ENCODE measurements at regions not wholly inside any gene's neighbourhood (a gene's known extent, or its start where the extent isn't known, plus 50 kb on each side); places are given as distances from the start of the nearest gene placed in this dataset.
"Not testable (repeated sequence)": the region's sequence is repeated elsewhere in the genome, so short reads cannot be mapped to it uniquely, and the experiment has no call there.

DNA sequence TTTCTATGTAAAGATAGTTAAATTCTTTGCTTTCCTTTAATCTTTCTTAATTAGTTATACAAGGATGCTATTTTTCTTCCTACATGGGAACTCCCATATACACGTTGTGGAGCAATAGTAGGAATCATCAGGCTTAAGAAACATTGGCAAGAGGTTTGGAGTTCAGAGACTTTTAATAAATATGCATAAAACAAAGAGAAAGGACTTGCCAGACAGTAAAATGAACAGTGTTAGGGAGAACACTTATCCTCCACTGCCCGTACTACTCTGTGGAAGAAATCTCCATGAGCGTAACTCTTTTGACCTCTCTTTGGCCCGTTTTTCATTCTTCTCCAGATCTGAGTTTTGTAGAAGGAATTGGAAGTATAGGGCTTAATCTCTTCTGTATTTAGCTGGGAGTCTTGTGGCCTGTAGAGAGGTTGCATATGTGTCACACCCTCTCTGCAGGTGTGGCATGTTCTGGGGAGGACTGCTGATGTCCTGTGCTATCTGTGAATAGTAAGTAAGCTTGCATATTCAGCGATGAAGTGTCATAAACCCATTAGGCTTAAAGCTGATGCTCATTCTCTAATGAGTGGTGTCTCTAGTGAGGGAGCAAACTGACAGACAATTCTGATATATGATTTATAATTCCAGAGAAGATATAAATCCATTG, 455.4 kb upstream of the FAR2 start:
- DNase-seq = no peak

GRCh38 chr12:28698553-28698952, 450.5 kb upstream of the FAR2 start:
- no peak for DNase-seq

GRCh38 chr12:28699029-28699428, 450.0 kb upstream of the FAR2 start:
- no peak for DNase-seq

DNA sequence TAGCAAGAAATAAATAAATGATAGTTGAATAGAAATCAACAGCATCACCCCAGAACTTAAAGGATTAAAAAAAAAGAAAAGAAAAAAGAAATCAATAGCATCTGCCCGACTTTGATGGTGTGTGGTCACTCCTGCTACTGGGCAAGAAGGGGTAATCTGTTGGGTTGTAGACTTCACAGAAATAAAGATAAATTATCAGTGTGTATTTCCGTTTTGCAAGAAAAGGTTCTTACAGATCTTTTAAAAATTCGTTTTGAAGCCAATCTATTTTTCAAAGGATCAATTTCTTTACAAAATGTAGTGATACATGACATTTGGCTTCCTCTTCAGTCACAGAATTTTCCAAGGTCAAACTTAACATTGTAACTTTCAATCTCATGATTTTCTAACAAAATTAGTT, 448.9 kb upstream of the FAR2 start:
- DNase-seq = no peak

GRCh38 chr12:28704477-28705169, 444.5 kb upstream of the FAR2 start:
- no peak for DNase-seq

GRCh38 chr12:28708918-28709371, 440.1 kb upstream of the FAR2 start:
- no peak for DNase-seq

DNA sequence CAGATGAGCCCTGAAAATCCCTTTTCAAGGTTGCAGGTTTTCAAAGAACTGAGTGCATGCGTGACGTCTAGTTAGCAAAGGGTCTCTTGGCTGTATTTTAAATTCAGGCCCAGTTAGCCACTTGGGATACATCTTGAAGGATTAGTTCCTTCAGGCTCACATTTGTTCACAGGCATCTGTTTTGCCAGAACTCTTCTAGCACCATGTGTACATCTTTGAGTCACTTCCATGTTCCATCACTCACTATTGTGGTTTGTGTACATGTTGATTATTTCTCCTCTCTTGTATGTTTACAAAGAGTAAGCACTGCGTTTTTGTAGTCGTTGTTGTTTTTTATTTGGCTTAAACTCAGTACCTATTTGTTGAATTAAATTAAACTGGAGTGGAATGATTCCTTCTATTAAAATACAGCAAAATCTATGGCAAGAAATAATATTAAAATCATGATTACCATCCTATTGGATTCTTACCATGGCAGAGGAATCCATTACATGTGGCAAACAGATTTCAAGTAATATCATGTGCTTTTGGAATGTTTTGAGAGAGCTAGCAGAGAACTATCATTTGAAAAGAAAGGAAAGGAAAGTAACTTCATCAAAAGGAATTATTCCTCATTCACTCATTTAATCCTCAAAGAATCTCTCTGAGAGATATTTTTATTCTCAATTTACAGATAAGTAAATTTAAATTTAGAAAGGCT, 438.9 kb upstream of the FAR2 start:
- DNase-seq = no peak

- no peak for DNase-seq
Measured at GRCh38 chr12:28710882-28711281, 438.2 kb upstream of the FAR2 start.

DNA sequence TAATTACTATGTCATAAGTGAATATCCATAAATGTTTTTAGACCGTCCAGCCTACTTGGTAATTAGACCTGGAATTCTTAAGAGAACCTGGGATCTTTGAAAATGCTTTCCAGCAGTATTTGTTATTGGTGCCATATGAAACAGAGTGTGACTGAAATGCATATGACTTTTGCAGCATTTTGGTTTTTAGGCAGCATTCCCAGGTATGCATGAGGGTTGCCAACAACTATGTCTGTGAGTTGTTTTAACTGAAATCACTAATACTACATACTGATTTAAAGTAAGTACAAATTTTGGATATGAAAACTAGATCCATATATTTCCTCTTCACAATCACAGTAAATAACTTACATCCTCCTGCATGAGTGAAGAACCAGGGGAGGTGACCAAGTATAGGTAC, 437.7 kb upstream of the FAR2 start:
- DNase-seq = no peak

DNA sequence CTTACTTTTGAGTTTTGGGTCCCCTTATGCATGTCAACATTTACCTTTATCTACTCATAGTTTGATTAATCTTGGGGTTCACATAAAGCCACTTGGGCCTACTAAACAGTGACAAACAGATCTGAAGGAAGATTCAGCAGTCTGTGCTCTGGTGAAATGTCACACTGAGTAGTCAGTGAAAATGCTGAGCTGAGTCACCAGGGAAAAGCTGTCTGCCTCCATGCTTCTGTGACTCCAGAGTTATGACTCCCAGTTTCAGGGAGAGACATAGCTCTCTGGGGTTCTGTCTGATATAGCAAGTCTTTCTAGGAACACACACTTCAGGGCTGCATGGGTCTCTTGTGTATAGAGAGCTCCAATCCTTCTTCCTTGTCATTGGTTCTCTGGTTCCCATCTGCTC, 406.3 kb upstream of the FAR2 start:
- DNase-seq = no peak

- no peak for DNase-seq
Measured at GRCh38 chr12:28746734-28747325, 402.2 kb upstream of the FAR2 start.

DNA sequence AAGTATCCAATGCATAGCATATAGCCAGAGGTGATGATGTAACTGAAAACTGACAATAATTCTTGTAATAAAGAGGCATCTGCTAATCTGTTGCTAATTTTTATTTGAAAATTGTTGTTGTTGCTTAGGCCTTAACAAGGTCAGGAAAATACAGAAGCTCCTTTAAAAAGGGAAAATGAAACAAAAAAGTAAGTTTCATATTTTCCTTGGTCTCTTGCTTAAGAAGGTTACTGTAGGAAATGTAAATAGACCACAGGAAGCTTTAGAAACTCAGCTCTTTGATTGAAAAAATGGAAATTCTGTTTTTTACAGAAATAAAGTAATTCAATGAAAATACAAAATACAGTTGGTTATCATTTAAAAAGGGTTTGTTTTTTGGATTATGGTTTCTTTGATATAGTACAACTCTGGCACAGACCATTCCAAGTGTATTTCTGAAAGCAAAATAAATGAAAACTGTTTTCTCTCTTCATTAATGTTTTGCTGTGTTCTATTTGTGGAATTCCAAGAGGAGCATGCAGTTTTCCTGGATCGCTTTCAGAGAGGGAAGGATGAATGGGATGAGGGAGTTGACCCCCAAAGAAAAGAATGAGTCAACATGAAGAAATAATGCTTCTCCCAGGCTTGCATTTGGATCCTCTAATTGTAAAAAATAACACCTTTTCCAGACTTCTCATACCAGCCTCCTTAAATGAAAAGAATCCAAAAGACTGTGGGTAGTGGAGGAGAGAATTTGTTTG, 398.0 kb upstream of the FAR2 start:
- no peak for DNase-seq

GRCh38 chr12:28755027-28755426, 394.1 kb upstream of the FAR2 start:
- no peak for DNase-seq

DNA sequence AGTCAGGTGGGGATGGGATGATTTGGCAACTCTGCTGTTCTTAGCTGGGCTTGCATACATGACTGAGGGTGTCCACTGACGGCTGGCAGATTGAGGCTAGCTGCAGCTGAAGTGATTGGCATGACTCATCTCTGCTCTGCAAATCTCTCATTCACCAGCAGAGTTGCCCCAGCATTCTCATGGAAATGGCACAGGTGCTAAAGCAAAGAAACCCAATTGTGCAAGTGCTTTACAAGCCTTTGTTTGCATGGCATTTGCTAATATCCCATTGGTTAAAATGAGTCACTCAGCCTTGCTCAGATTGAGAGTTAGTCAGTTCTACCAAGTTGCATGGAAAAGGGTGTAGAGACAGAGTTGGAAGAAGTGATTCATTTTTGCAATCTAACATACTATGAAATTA, 389.7 kb upstream of the FAR2 start:
- DNase-seq = no peak

- not testable (repeated sequence) for DNase-seq
Measured at GRCh38 chr12:28760040-28760903, 388.8 kb upstream of the FAR2 start.

- not testable (repeated sequence) for DNase-seq
Measured at GRCh38 chr12:28761897-28762296, 387.2 kb upstream of the FAR2 start.

- no peak for DNase-seq
Measured at GRCh38 chr12:28766398-28766797, 382.7 kb upstream of the FAR2 start.

- no peak for DNase-seq
Measured at GRCh38 chr12:28767836-28768348, 381.2 kb upstream of the FAR2 start.

- DNase-seq = no peak
Measured at GRCh38 chr12:28770322-28770721, 378.8 kb upstream of the FAR2 start.

DNA sequence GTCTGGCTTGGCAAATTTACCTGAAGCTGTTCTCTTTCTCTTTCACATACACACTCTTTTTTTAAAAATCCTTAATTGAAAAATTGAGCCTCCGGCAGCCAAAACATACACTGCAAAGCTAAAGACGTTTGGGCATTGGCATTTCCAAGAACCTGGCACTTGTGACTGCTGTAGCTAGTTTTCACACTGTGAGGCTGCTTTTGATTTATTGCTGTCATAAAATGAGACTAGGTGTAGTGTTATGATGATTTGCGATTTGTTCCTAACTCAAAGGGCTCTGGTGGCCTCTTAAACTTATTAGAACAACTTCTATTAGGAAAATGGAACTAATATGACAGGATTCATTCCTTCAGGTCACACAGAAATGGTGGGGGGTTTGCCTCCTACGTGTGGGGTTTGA, 377.1 kb upstream of the FAR2 start:
- DNase-seq = no peak

- no peak for DNase-seq
Measured at GRCh38 chr12:28775556-28775955, 373.5 kb upstream of the FAR2 start.

GRCh38 chr12:28776220-28776619, 372.9 kb upstream of the FAR2 start:
- DNase-seq = no peak
